ENCODE measurements at regions not wholly inside any gene's neighbourhood (a gene's known extent, or its start where the extent isn't known, plus 50 kb on each side); places are given as distances from the start of the nearest gene placed in this dataset.
A peak's percentile ranks its signal among the peaks of the same experiment; 100 is the strongest.

DNA sequence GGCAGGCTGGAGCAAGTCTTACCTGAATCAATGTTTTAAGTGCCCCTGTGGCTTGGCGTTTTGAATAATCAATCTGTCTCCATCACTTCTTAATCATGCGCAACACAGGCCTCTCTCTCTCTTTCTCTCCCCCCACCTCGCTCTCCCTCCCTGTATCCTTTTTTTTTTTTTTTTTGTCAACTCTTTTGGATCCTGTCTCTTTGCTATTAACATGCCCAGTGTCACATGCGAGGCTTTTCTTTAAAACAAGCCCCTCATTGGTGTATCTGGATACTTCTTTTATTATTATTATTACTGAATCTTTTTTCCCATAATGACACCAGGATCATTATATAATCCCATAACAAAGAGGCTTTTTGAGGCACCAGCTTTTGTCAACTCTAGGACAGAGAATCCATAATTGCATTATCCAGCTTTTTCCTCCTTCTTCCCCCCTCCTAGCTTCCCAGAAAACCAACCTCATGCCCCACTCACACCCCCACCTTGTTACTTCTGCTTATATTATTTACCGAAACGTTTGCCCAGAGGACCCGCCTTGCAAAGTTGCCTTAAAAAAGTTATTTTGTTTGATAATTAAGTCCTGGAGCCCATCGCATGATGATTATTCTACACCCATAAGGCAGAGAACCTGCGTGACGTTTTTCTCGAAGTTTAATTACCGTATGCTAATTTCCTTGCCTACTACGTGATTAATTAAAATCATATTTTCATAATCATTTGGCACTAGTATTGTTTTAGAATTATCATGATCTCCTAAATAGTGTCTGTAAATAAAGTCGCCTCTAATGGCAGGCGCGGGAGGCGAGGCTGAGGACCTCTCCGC, 148.1 kb upstream of the ZNF536 start:
- Mint-ChIP-seq H3K4me1 (ENCODE audit: low read depth) (peaks cover 33% of the 10 kb centered on the region), H3K9me3 (no peaks in the 10 kb centered on the region), H3K27ac (no peak overlapping the region), H3K36me3 (ENCODE audit: low read depth) (no peaks in the 10 kb centered on the region), H3K4me3 (peak overlapping the region; percentile 70), H3K27me3 (peaks cover 80% of the 10 kb centered on the region)
- Histone ChIP-seq H3K9me3 (ENCODE audit: control insufficient read depth in 1 of 2, insufficient read depth in 1 of 2, low read length in 2 of 2) (peaks cover 0 to 16% of the 10 kb centered on the region in 2 experiments), H3K4me3 (ENCODE audit: low read length) (no peak overlapping the region), H3K36me3 (ENCODE audit: insufficient read depth, low read length) (no peaks in the 10 kb centered on the region), H3K4me1 (ENCODE audit: insufficient read depth, low read length) (peaks cover 16% of the 10 kb centered on the region), H3K27ac (ENCODE audit: low read depth in 1 of 2, low read length in 2 of 2) (no peak overlapping the region), H3K27me3 (ENCODE audit: control insufficient read depth in 1 of 2, insufficient read depth in 2 of 2, low read length in 2 of 2) (peaks cover 51 to 79% of the 10 kb centered on the region in 2 experiments)
- TF ChIP-seq, protein P1, sequence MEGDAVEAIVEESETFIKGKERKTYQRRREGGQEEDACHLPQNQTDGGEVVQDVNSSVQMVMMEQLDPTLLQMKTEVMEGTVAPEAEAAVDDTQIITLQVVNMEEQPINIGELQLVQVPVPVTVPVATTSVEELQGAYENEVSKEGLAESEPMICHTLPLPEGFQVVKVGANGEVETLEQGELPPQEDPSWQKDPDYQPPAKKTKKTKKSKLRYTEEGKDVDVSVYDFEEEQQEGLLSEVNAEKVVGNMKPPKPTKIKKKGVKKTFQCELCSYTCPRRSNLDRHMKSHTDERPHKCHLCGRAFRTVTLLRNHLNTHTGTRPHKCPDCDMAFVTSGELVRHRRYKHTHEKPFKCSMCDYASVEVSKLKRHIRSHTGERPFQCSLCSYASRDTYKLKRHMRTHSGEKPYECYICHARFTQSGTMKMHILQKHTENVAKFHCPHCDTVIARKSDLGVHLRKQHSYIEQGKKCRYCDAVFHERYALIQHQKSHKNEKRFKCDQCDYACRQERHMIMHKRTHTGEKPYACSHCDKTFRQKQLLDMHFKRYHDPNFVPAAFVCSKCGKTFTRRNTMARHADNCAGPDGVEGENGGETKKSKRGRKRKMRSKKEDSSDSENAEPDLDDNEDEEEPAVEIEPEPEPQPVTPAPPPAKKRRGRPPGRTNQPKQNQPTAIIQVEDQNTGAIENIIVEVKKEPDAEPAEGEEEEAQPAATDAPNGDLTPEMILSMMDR (IDR thresholded peaks at IDR 0.05), result no peak
- ChIA-PET POLR2A (no interaction called here), CTCF (no interaction called here)
- DNase-seq (no peak), ATAC-seq (ENCODE audit: poor library complexity) (no peak)
- intact Hi-C loops (cut with DNase I, micrococcal nuclease), result no loop called here

DNA sequence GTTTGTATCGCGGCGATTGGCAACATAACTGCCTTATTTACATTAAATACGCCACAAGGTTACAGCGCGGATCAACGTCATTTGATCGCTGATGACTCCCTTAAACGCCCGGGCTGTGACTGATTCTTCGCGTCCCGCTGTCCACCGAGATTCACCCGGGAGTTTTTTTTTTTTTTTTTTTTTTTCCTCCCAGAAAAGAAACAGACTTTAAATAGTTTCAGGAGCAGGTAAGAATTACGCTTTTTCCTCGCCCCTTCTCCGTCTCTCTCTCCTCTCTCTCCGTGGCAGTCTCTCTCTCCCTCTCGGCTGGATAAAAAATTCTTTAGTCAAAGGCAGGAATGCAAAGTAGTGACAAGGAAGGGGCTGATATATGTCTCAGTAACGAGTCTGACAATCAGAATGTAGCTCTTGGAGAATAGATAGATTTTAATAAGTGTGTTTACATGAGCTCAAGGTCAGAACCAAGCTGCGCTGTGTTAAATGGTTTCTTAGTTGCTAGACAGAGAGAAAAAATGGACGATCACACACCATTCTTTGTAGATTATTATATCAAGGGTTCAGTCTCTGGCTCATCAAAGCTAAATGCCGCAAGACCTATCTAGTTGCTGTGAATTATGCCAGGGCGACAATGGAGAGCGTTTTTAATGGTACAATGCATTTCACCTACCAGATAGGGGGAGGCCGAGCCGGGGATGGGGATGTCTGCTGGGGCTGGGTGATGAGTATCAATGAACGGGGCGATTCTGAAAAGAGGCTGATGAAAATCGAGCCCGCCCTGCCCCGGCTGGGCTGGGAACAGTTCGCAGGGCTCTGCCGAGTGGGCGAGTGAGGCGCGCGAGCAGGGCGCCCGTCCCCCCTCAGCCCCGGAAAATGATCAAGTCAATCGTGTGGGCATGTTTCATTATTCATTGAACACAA, 147.2 kb upstream of the ZNF536 start:
- H3K4me3 ChIP-seq (ENCODE audit: low read length), result no peak overlapping the region
- H3K36me3 ChIP-seq (ENCODE audit: insufficient read depth, low read length), result no peaks in the 10 kb centered on the region
- DNase-seq (no peak), ATAC-seq (ENCODE audit: poor library complexity) (no peak)
- TF ChIP-seq, protein P1 (IDR thresholded peaks at IDR 0.05), result no peak
- H3K27ac Mint-ChIP-seq, result no peak overlapping the region
- intact Hi-C loops (cut with DNase I, micrococcal nuclease), result no loop called here
- peaks cover 0 to 20% of the 10 kb centered on the region in 2 experiments for H3K9me3 ChIP-seq (ENCODE audit: control insufficient read depth in 1 of 2, insufficient read depth in 1 of 2, low read length in 2 of 2)
- H3K4me3 Mint-ChIP-seq, result peak overlapping the region; percentile 70
- H3K36me3 Mint-ChIP-seq (ENCODE audit: low read depth), result no peaks in the 10 kb centered on the region
- peaks cover 16% of the 10 kb centered on the region for H3K4me1 ChIP-seq (ENCODE audit: insufficient read depth, low read length)
- no peaks in the 10 kb centered on the region for H3K9me3 Mint-ChIP-seq
- H3K4me1 Mint-ChIP-seq (ENCODE audit: low read depth), result peaks cover 34% of the 10 kb centered on the region
- POLR2A ChIA-PET, result no interaction called here
- CTCF ChIA-PET, result no interaction called here
- H3K27ac ChIP-seq (ENCODE audit: low read depth in 1 of 2, low read length in 2 of 2), result no peak overlapping the region
- peaks cover 57 to 81% of the 10 kb centered on the region in 2 experiments for H3K27me3 ChIP-seq (ENCODE audit: control insufficient read depth in 1 of 2, insufficient read depth in 2 of 2, low read length in 2 of 2)
- peaks cover 77% of the 10 kb centered on the region for H3K27me3 Mint-ChIP-seq

GRCh38 chr19:30225676-30226463, 146.3 kb upstream of the ZNF536 start:
- H3K36me3 ChIP-seq (ENCODE audit: insufficient read depth, low read length), result no peaks in the 10 kb centered on the region
- H3K4me3 Mint-ChIP-seq, result no peak overlapping the region
- ATAC-seq (ENCODE audit: poor library complexity), result no peak
- H3K36me3 Mint-ChIP-seq (ENCODE audit: low read depth), result no peaks in the 10 kb centered on the region
- peaks cover 34% of the 10 kb centered on the region for H3K4me1 Mint-ChIP-seq (ENCODE audit: low read depth)
- H3K27me3 ChIP-seq (ENCODE audit: control insufficient read depth in 1 of 2, insufficient read depth in 2 of 2, low read length in 2 of 2), result peaks cover 53 to 81% of the 10 kb centered on the region in 2 experiments
- H3K27ac Mint-ChIP-seq, result no peak overlapping the region
- no peak for DNase-seq
- ChIA-PET POLR2A (no interaction called here), CTCF (no interaction called here)
- H3K4me3 ChIP-seq (ENCODE audit: low read length), result no peak overlapping the region
- H3K27me3 Mint-ChIP-seq, result peaks cover 77% of the 10 kb centered on the region
- peaks cover 16% of the 10 kb centered on the region for H3K4me1 ChIP-seq (ENCODE audit: insufficient read depth, low read length)
- no peak overlapping the region for H3K27ac ChIP-seq (ENCODE audit: low read depth in 1 of 2, low read length in 2 of 2)
- peaks cover 0 to 20% of the 10 kb centered on the region in 2 experiments for H3K9me3 ChIP-seq (ENCODE audit: control insufficient read depth in 1 of 2, insufficient read depth in 1 of 2, low read length in 2 of 2)
- TF ChIP-seq, protein P1 (IDR thresholded peaks at IDR 0.05), result no peak
- no peaks in the 10 kb centered on the region for H3K9me3 Mint-ChIP-seq
- intact Hi-C loops (cut with DNase I, micrococcal nuclease), result no loop called here

Data from CD4-positive, alpha-beta T cell (primary cell).